Cardiac muscle cell (in vitro differentiated cells and primary cell): ENCODE measurements at regions not wholly inside any gene's neighbourhood (a gene's known extent, or its start where the extent isn't known, plus 50 kb on each side); places are given as distances from the start of the nearest gene placed in this dataset.

Source experiments
- DNase-seq, 2 donors: peaks; one replicate each; pipeline versions ENCODE4 v3.0.0 to v3.0.0-alpha.2; 2010 to 2017; ENCODE audit warnings: low read depth in 1 of 2, low spot score in 1 of 2
- H3K27ac ChIP-seq: fragments of 200-600 bp; sonication (generic); 2 replicates; pipeline ENCODE4 v1.5.1; 2016
- H3K27me3 ChIP-seq: fragments of 200-600 bp; sonication (generic); 2 replicates; pipeline ENCODE4 v1.6.0; 2016; ENCODE audit warnings: control low read depth
- H3K36me3 ChIP-seq: fragments of 200-600 bp; sonication (generic); 2 replicates; pipeline ENCODE4 v1.5.1; 2016; ENCODE audit warnings: control low read depth
- H3K4me1 ChIP-seq: fragments of 200-600 bp; sonication (generic); 2 replicates; pipeline ENCODE4 v1.8.1; 2017; ENCODE audit warnings: low read depth, mild to moderate bottlenecking, mixed run types
- H3K4me3 ChIP-seq: fragments of 200-600 bp; sonication (generic); 2 replicates; pipeline ENCODE4 v1.5.1; 2016; ENCODE audit warnings: mild to moderate bottlenecking
- H3K9me3 ChIP-seq: fragments of 200-600 bp; sonication (generic); 2 replicates; pipeline ENCODE4 v1.5.1; 2017; ENCODE audit warnings: low read depth, mild to moderate bottlenecking, control low read depth
- CTCF ChIP-seq: IDR thresholded peaks from 2 replicates; pipeline ENCODE4 v1.5.1; 2012; ENCODE audit warnings: low read depth, mild to moderate bottlenecking, low read length

- H3K4me3 ChIP-seq: no peak overlapping the region
- no peaks in the 10 kb centered on the region for H3K36me3 ChIP-seq
- TF ChIP-seq CTCF: no peak
- H3K27ac ChIP-seq: no peak overlapping the region
- H3K9me3 ChIP-seq: no peaks in the 10 kb centered on the region
- H3K27me3 ChIP-seq: peaks cover 9% of the 10 kb centered on the region
- no peaks in the 10 kb centered on the region for H3K4me1 ChIP-seq
- no peak for DNase-seq
These were observed 159.0 kb upstream of the LHX5 start for GRCh38 chr12:113630625-113631024.

- no peak for DNase-seq
- Histone ChIP-seq H3K4me1 (no peaks in the 10 kb centered on the region), H3K27me3 (no peaks in the 10 kb centered on the region), H3K27ac (no peak overlapping the region), H3K36me3 (no peaks in the 10 kb centered on the region), H3K9me3 (no peaks in the 10 kb centered on the region), H3K4me3 (no peak overlapping the region)
- TF ChIP-seq CTCF: no peak
These were observed 153.8 kb upstream of the LHX5 start for GRCh38 chr12:113625499-113625898.

GRCh38 chr12:113622410-113622809, 150.7 kb upstream of the LHX5 start:
- DNase-seq: no peak
- H3K4me1 ChIP-seq: no peaks in the 10 kb centered on the region
- no peaks in the 10 kb centered on the region for H3K9me3 ChIP-seq
- no peak for TF ChIP-seq CTCF
- no peak overlapping the region for H3K27ac ChIP-seq
- H3K4me3 ChIP-seq: no peak overlapping the region
- H3K36me3 ChIP-seq: no peaks in the 10 kb centered on the region
- H3K27me3 ChIP-seq: no peaks in the 10 kb centered on the region

GRCh38 chr12:113620437-113620976, 148.8 kb upstream of the LHX5 start:
- TF ChIP-seq CTCF: no peak
- Histone ChIP-seq H3K27me3 (no peaks in the 10 kb centered on the region), H3K36me3 (no peaks in the 10 kb centered on the region), H3K4me3 (no peak overlapping the region), H3K4me1 (no peaks in the 10 kb centered on the region), H3K27ac (no peak overlapping the region), H3K9me3 (no peaks in the 10 kb centered on the region)
- no peak for DNase-seq

GRCh38 chr12:113619202-113619601, 147.5 kb upstream of the LHX5 start:
- no peaks in the 10 kb centered on the region for H3K4me1 ChIP-seq
- no peaks in the 10 kb centered on the region for H3K36me3 ChIP-seq
- H3K27me3 ChIP-seq: no peaks in the 10 kb centered on the region
- DNase-seq: no peak
- no peaks in the 10 kb centered on the region for H3K9me3 ChIP-seq
- H3K27ac ChIP-seq: no peak overlapping the region
- H3K4me3 ChIP-seq: no peak overlapping the region
- no peak for TF ChIP-seq CTCF

GRCh38 chr12:113613414-113613813, 141.7 kb upstream of the LHX5 start:
- peaks cover 49% of the 10 kb centered on the region for H3K27me3 ChIP-seq
- no peak for DNase-seq

More at GRCh38 chr12:113613414-113613813, 141.7 kb upstream of the LHX5 start:
- TF ChIP-seq CTCF: no peak
- no peaks in the 10 kb centered on the region for H3K4me1 ChIP-seq
- H3K27ac ChIP-seq: no peak overlapping the region
- H3K4me3 ChIP-seq: no peak overlapping the region
- H3K36me3 ChIP-seq: no peaks in the 10 kb centered on the region
- no peaks in the 10 kb centered on the region for H3K9me3 ChIP-seq
